ENCODE measurements at regions not wholly inside any gene's neighbourhood (a gene's known extent, or its start where the extent isn't known, plus 50 kb on each side); places are given as distances from the start of the nearest gene placed in this dataset.

DNA sequence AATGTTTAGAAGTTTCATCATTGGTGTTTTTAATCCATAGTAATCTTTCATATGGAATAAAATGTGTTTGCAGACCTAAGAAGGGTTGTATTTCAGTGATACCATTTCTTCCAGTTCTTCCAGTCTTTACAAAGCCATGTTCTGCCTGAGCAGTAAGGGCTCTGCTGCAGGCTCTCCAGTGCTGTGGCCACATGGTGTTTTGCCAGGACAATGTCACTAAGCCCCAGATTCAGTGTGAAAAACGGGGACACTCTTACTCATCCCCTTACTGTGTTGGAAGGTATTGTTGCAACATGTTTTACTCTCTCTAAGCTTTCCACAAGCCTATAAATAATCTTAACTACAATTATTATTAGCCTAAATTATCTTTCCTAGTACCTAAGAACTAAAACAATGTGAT is 481.4 kb upstream of the CDH7 start:
- DNase-seq (ENCODE audit: low spot score in 2 of 2): no peak
- TF ChIP-seq, protein P1, sequence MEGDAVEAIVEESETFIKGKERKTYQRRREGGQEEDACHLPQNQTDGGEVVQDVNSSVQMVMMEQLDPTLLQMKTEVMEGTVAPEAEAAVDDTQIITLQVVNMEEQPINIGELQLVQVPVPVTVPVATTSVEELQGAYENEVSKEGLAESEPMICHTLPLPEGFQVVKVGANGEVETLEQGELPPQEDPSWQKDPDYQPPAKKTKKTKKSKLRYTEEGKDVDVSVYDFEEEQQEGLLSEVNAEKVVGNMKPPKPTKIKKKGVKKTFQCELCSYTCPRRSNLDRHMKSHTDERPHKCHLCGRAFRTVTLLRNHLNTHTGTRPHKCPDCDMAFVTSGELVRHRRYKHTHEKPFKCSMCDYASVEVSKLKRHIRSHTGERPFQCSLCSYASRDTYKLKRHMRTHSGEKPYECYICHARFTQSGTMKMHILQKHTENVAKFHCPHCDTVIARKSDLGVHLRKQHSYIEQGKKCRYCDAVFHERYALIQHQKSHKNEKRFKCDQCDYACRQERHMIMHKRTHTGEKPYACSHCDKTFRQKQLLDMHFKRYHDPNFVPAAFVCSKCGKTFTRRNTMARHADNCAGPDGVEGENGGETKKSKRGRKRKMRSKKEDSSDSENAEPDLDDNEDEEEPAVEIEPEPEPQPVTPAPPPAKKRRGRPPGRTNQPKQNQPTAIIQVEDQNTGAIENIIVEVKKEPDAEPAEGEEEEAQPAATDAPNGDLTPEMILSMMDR (IDR thresholded peaks at IDR 0.05): no peak
- Histone ChIP-seq H3K4me3 (no peak overlapping the region), H3K27ac (no peak overlapping the region), H3K4me1 (no peaks in the 10 kb centered on the region), H3K9me3 (no peaks in the 10 kb centered on the region), H3K27me3 (no peaks in the 10 kb centered on the region), H3K36me3 (no peaks in the 10 kb centered on the region)
- intact Hi-C loops (cut with DNase I): no loop called here

DNA sequence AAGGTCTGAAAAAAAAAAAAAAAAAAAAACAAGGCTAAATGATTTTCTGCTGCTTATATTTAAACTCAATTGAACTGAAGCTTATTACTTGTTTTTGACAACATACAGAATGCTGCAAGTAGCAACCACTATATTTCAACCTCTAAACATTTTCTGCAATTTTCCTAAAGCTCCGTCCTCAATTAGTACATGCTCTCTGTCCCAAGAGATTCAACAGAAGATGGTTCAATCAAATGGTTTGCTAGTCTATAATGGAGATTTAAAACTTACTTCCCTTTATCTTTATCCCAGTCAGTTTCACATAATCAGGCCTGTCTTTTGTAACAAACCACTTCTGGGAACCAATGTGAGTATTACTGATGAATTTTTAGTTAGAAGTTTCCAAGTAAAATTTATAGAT is 485.1 kb upstream of the CDH7 start:
- no peaks in the 10 kb centered on the region for H3K36me3 ChIP-seq
- no peak overlapping the region for H3K27ac ChIP-seq
- H3K4me3 ChIP-seq: no peak overlapping the region
- no peaks in the 10 kb centered on the region for H3K27me3 ChIP-seq
- H3K4me1 ChIP-seq: no peaks in the 10 kb centered on the region
- TF ChIP-seq, protein P1 (IDR thresholded peaks at IDR 0.05): no peak
- no peaks in the 10 kb centered on the region for H3K9me3 ChIP-seq
- intact Hi-C loops (cut with DNase I): no loop called here
- DNase-seq (ENCODE audit: low spot score in 2 of 2): no peak

GRCh38 chr18:65260030-65260429 is 490.8 kb upstream of the CDH7 start:
- TF ChIP-seq, protein P1 (IDR thresholded peaks at IDR 0.05): no peak
- Histone ChIP-seq H3K4me3 (no peak overlapping the region), H3K4me1 (no peaks in the 10 kb centered on the region), H3K27ac (no peak overlapping the region), H3K9me3 (no peaks in the 10 kb centered on the region), H3K27me3 (no peaks in the 10 kb centered on the region), H3K36me3 (no peaks in the 10 kb centered on the region)
- intact Hi-C loops (cut with DNase I): no loop called here
- DNase-seq (ENCODE audit: low spot score in 2 of 2): no peak

DNA sequence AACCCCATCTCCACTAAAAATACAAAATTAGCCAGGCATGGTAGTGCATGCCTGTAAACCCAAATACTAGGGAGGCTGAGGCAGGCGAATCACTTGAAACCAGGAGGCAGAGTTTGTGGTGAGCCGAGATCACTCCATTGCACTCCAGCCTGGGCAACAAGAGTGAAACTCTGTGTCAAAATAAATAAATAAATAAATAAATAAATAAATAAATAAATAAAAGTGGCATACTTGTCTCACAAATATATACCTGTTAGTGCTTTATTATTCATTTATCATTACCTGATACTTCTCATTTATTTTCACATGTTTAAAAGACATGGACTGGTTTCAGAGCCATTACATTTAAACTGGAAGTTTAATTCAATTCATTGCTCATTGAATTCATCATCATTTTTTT is 491.4 kb upstream of the CDH7 start:
- no peaks in the 10 kb centered on the region for H3K36me3 ChIP-seq
- H3K4me3 ChIP-seq: no peak overlapping the region
- H3K9me3 ChIP-seq: no peaks in the 10 kb centered on the region
- intact Hi-C loops (cut with DNase I): no loop called here
- no peaks in the 10 kb centered on the region for H3K27me3 ChIP-seq
- no peaks in the 10 kb centered on the region for H3K4me1 ChIP-seq
- TF ChIP-seq, protein P1 (IDR thresholded peaks at IDR 0.05): no peak
- DNase-seq (ENCODE audit: low spot score in 2 of 2): no peak
- no peak overlapping the region for H3K27ac ChIP-seq

DNA sequence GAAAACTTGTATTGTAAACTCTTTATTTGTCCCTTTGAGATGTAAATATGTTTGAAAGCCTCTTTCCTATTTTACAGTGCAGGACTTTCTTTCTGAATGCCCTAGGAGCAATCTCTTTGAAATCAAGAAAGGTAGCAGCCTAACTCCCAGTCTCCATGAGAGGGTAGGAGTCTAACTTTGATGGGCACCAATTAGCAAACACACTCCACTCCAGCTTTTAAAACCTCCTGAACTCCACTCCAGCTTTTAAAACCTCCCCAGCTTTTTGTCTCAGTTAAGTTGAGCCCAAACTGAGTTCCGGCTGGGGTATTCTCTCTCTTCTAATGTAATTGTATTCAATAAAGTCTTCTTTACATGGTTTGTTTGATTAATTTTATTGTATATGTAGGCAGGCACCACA is 493.7 kb upstream of the CDH7 start:
- Histone ChIP-seq H3K4me1 (no peaks in the 10 kb centered on the region), H3K9me3 (no peaks in the 10 kb centered on the region), H3K36me3 (no peaks in the 10 kb centered on the region), H3K4me3 (no peak overlapping the region), H3K27me3 (no peaks in the 10 kb centered on the region), H3K27ac (no peak overlapping the region)
- intact Hi-C loops (cut with DNase I): no loop called here
- no peak for DNase-seq (ENCODE audit: low spot score in 2 of 2)
- TF ChIP-seq, protein P1 (IDR thresholded peaks at IDR 0.05): no peak

GRCh38 chr18:65255417-65255816 is 495.4 kb upstream of the CDH7 start:
- Histone ChIP-seq H3K9me3 (no peaks in the 10 kb centered on the region), H3K36me3 (no peaks in the 10 kb centered on the region), H3K4me1 (no peaks in the 10 kb centered on the region), H3K27ac (no peak overlapping the region), H3K4me3 (no peak overlapping the region), H3K27me3 (no peaks in the 10 kb centered on the region)
- intact Hi-C loops (cut with DNase I): no loop called here
- TF ChIP-seq, protein P1 (IDR thresholded peaks at IDR 0.05): no peak
- no peak for DNase-seq (ENCODE audit: low spot score in 2 of 2)
